GM12892 (cell line): ENCODE measurements at regions not wholly inside any gene's neighbourhood (a gene's known extent, or its start where the extent isn't known, plus 50 kb on each side); places are given as distances from the start of the nearest gene placed in this dataset.

Experiments used
- DNase-seq: peaks from one replicate; pipeline ENCODE4 v3.0.0; 2011; ENCODE audit not compliant: insufficient read length
- FAIRE-seq: peaks from 2 replicates; lab custom pipeline; 2011; peaks lifted over from hg19 to GRCh38; lab: Jason Lieb, UNC
- POLR2A ChIP-seq: IDR thresholded peaks from 2 replicates; pipeline ENCODE4 v1.6.1; 2011; ENCODE audit warnings: low read depth, low read length, control low read depth
- POLR2AphosphoS5 ChIP-seq: IDR thresholded peaks from 2 replicates; pipeline ENCODE4 v1.6.1; 2011; ENCODE audit warnings: low read depth, low read length, control low read depth
- TAF1 ChIP-seq: IDR thresholded peaks from 2 replicates; pipeline ENCODE4 v1.6.1; 2011; ENCODE audit warnings: low read depth, mild to moderate bottlenecking, control low read depth, low read length, borderline replicate concordance

DNA sequence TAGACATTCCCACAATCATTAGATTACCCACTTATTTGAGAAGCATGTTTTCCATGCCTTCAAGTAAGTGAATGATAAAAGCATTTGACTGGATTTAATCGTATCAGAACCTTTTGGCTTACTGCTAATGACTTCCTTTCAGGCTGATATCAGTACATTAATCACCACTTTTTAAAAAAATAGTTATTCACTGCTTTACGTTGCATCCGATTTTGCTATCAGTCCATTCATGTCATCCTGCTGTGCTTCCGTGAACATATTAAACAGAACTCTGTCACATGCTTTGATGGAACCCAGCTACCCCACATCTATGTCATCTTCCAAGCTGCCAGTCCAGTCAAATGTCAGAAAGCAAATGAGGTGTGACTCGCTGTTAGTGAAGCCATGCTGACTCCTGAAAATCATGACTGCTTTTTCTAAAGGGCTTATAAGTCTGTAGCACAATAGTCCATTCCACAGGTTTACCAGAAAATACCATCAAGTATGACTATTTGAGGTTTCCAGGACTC, 440.9 kb downstream of the IRS2 start:
- FAIRE-seq (no peak), DNase-seq (no peak)
- TF ChIP-seq TAF1: no peak
- TF ChIP-seq POLR2AphosphoS5: no peak

DNA sequence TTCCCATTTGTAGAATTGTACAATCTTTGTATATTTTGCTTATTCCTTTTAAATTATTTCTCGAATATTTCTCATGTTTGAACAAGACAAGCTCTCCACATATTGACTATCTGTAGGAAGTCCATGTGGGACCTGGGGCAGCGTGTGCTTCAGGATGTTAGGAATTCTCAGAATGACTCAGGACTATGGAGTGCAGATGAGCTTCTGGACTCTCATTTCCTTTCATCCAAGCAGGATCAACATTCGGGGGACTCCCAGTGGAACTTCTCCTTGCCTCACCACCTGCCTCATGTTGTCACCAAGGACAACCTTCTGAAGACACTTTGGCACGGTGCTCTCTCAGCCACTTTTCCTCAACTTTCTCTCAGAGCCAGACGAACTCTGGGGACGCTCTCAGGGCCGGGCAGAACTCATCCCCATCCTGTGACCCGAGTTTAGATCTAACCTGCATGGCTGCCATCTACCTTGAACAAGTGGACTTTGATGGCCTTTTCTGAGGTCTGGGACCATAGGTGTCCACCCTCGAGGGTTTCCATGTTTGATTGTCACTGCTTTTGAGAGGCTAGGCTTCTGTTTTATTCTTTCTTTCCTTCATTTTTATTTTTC, 441.7 kb downstream of the IRS2 start:
- TF ChIP-seq POLR2AphosphoS5 (no peak), POLR2A (no peak), TAF1 (no peak)
- FAIRE-seq (no peak), DNase-seq (no peak)

- FAIRE-seq (no peak), DNase-seq (no peak)
- TF ChIP-seq TAF1 (no peak), POLR2A (no peak), POLR2AphosphoS5 (no peak)
Measured at GRCh38 chr13:109336730-109337129, 449.7 kb downstream of the IRS2 start.

GRCh38 chr13:109333893-109334651, 452.3 kb downstream of the IRS2 start:
- TF ChIP-seq TAF1 (no peak), POLR2AphosphoS5 (no peak), POLR2A (no peak)
- no peak for DNase-seq
- FAIRE-seq: no peak

DNA sequence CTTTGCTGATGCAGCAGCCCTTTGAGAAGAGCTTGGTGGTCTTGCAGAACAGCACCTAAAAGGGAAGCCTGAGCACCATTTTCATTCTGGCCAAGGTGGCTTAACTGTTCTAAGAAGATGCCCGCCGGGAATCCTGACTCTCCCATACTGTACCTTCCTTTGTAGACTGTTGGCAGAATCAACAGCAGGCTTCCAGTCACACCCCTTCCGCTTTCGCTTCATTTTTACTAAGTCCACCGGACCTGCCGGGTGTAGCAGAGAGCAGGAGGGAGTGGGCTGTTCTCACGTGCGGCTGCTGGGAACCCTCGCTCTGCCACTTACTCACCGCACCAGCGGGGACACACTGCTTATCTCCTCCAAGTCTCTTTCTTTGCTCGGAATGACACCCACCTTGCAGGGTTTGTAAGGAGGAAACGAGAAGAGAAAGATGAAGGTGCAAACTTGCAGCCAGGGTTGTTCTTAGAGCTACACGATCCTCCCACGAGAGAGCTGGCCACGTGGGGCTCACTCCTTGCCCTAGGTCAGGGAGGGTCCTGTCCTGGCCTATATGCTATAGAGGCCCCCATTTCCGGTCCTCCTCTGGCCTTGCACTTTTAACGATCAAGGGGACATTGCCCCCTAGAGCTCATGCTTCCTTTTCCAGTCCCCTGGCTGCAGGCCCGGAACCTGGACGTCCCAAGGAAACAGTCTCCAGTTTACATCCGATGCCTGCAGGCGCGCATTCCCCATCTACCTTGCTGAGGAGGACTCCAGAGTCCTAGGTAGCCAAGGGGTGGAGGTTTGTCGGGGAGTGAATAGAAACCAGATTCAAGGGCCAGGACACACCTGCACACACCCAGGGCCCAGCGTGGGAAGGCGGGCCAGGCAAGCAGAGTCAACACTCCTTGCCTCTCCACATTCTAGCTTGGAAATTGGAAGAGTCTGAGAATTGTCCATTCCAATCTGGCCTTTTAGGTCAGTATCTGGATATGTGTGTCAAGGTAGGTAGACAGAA, 453.6 kb downstream of the IRS2 start:
- DNase-seq (no peak), FAIRE-seq (no peak)
- no peak for TF ChIP-seq POLR2AphosphoS5
- TF ChIP-seq POLR2A: no peak
- no peak for TF ChIP-seq TAF1

GRCh38 chr13:109331898-109332297, 454.5 kb downstream of the IRS2 start:
- DNase-seq (no peak), FAIRE-seq (no peak)
- TF ChIP-seq TAF1 (no peak), POLR2A (no peak), POLR2AphosphoS5 (no peak)

- DNase-seq (no peak), FAIRE-seq (no peak)
- no peak for TF ChIP-seq POLR2AphosphoS5
- TF ChIP-seq POLR2A: no peak
- TF ChIP-seq TAF1: no peak
Measured at GRCh38 chr13:109331011-109331433, 455.4 kb downstream of the IRS2 start.

DNA sequence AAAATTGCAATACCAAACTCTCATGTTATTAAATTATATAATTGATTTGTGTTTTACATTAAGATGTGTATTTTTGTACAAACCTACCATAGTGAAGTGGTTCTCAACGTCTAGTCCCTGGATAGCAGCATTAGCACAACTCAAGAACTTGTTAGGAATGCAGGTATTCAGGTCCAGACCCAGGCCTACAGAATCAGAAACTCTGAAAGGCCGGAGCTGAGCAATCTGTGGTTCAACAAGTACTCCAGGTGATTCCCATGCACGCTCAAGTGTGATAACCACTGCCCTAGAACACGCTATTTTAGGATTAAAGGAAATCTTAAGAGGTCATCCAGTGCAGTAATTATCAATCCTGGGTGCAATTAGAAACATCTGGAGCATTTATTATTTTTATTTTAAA, 456.3 kb downstream of the IRS2 start:
- FAIRE-seq (no peak), DNase-seq (no peak)
- TF ChIP-seq TAF1: no peak
- no peak for TF ChIP-seq POLR2AphosphoS5

DNA sequence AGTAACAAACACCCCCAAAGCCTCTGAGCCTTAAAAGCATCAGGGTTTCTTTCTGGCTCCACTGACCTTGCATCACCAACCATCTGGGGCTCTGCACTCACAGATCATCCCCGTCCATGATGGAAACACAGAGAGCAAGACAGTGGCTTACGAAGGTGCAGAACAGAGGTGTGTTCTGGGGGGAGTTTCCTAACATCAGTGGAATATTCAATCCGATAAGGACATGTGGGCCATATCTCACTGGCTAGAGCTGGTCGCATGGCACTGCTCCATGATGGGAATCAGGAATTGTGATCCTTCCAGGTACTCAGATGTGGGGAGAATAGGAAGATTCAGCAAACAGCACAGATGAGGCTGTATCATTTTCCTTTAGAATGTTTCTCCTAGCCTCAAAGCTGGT, 457.2 kb downstream of the IRS2 start:
- FAIRE-seq (no peak), DNase-seq (no peak)
- TF ChIP-seq TAF1 (no peak), POLR2AphosphoS5 (no peak), POLR2A (no peak)

- FAIRE-seq (no peak), DNase-seq (no peak)
- TF ChIP-seq POLR2AphosphoS5: no peak
- no peak for TF ChIP-seq TAF1
- TF ChIP-seq POLR2A: no peak
Measured at GRCh38 chr13:109326601-109327000, 459.8 kb downstream of the IRS2 start.

- DNase-seq (no peak), FAIRE-seq (no peak)
- TF ChIP-seq TAF1: no peak
- no peak for TF ChIP-seq POLR2A
- TF ChIP-seq POLR2AphosphoS5: no peak
Measured at GRCh38 chr13:109323338-109323737, 463.0 kb downstream of the IRS2 start.
